Gastroesophageal sphincter (tissue), 4 donors: ENCODE measurements at regions not wholly inside any gene's neighbourhood (a gene's known extent, or its start where the extent isn't known, plus 50 kb on each side); places are given as distances from the start of the nearest gene placed in this dataset.

Experiments used
- ATAC-seq: fragments of 150-250 bp; one replicate; pipeline ENCODE4 v1.9.1; 2016; ENCODE audit warnings: mild to moderate bottlenecking, moderate library complexity
- H3K27ac ChIP-seq, 4 donors: fragments of 200-600 bp; sonication (generic) in 3 of 4; 1 replicate in 3 of 4; 2 replicates in 1 of 4; pipeline ENCODE4 v1.5.1; 2016 to 2019
- H3K27me3 ChIP-seq: fragments of 200-600 bp; sonication (generic); one replicate; pipeline ENCODE4 v1.5.1; 2019
- H3K36me3 ChIP-seq, 2 donors: fragments of 200-600 bp; sonication (generic); one replicate each; pipeline ENCODE4 v1.5.1; 2019; ENCODE audit warnings: control low read depth in 1 of 2
- H3K4me1 ChIP-seq, 3 donors: fragments of 200-600 bp; sonication (generic); 1 replicate in 2 of 3; 2 replicates in 1 of 3; pipeline ENCODE4 v1.5.1; 2016 to 2019; ENCODE audit warnings: control low read depth in 2 of 3
- H3K4me3 ChIP-seq, 2 donors: fragments of 200-600 bp; sonication (generic); one replicate each; pipeline ENCODE4 v1.5.1; 2019; ENCODE audit warnings: mild to moderate bottlenecking in 1 of 2, moderate library complexity in 1 of 2
- H3K9me3 ChIP-seq, 3 donors: fragments of 200-600 bp; sonication (generic); one replicate each; pipeline ENCODE4 v1.5.1; 2017 to 2019; ENCODE audit warnings: control low read depth in 2 of 3
- CTCF ChIP-seq, 4 experiments: fragments of 200-600 bp in 2 of 4; fragments of 450-650 bp in 2 of 4; sonication (generic) in 1 of 4; IDR thresholded peaks; one replicate each; pipeline ENCODE4 v1.5.1; 2017 to 2019; ENCODE audit warnings: antibody characterized with exemption in 4 of 4, mild to moderate bottlenecking in 2 of 4, moderate library complexity in 2 of 4
- EP300 ChIP-seq: sonication (generic); formaldehyde crosslinking; IDR thresholded peaks from one replicate; pipeline ENCODE4 v1.6.1; 2017; ENCODE audit warnings: antibody characterized with exemption, mild to moderate bottlenecking
- POLR2A ChIP-seq, 2 donors: fragments of 450-650 bp; IDR thresholded peaks; one replicate each; pipeline ENCODE4 v1.6.1; 2017; ENCODE audit warnings: antibody characterized with exemption in 2 of 2, mild to moderate bottlenecking in 2 of 2, moderate library complexity in 1 of 2
- POLR2AphosphoS5 ChIP-seq: sonication (generic); formaldehyde crosslinking; IDR thresholded peaks from one replicate; pipeline ENCODE4 v1.6.1; 2017; ENCODE audit warnings: antibody characterized with exemption
- WGBS, 2 donors: methylation state at CpG; one replicate each; pipeline ENCODE4 v1.1.5; 2018; ENCODE audit warnings: low coverage in 1 of 2; 5-methylcytosine and 5-hydroxymethylcytosine counted together

DNA sequence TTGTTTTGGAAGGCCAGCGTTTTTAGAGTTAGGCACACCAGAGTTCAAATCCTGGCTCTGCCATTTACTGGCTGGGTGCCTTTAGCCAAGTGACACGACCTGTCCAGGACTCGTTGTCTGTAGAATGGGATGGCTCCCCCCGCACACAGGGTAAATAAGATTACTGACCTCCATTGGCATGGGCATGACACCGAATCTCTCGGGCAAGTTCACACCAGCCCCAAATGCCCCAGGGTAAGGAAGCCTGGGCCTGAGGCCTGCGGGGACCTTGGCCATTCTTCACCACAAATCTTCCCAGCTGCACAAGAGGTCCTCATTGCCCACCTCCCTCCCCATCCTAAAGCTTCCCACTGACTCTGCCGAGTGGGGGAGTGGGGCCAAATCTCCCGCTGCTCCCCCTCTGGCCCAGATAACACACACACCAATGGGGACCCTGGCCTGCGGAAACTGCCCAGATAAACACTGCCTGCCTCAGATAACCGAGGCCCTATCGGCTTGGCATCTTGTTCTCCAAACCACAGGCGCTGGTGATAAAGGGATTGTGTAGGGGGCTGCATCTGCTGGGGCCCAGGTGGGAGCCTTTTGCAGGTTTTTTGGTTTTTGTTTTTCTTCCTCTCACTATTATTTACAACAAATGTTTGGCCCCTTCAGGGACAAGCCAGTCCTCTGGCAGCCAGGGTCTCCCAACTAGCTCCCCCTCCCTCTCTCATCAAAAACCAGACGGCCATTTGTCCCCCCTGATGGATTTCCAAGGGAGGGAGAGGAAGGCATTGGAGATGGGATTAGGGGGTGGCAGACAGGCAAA, 75.0 kb upstream of the LHX1 start:
- H3K4me3 ChIP-seq, result no peak overlapping the region
- TF ChIP-seq POLR2AphosphoS5 (no peak), POLR2A (IDR thresholded peaks at IDR 0.05) (no peak), CTCF (IDR thresholded peaks at IDR 0.05) (no peak), EP300 (no peak)
- ATAC-seq, result no peak
- peaks cover 73% of the 10 kb centered on the region for H3K27me3 ChIP-seq
- H3K36me3 ChIP-seq, result no peaks in the 10 kb centered on the region
- 40 to 70% methylated on average over 1 to 3 of the region's 14 CpGs for WGBS, 2 donors
- no peaks in the 10 kb centered on the region for H3K4me1 ChIP-seq
- H3K9me3 ChIP-seq, result no peaks in the 10 kb centered on the region
- H3K27ac ChIP-seq, result no peak overlapping the region

- TF ChIP-seq POLR2AphosphoS5 (no peak), POLR2A (IDR thresholded peaks at IDR 0.05) (no peak), EP300 (no peak), CTCF (IDR thresholded peaks at IDR 0.05) (no peak)
- peaks cover 71% of the 10 kb centered on the region for H3K27me3 ChIP-seq
- 80% methylated on average over 1 of the region's 6 CpGs; no CpG with 5 or more reads in 1 of the 2 donors for WGBS, 2 donors
Measured at GRCh38 chr17:36863131-36863530, 74.1 kb upstream of the LHX1 start.

DNA sequence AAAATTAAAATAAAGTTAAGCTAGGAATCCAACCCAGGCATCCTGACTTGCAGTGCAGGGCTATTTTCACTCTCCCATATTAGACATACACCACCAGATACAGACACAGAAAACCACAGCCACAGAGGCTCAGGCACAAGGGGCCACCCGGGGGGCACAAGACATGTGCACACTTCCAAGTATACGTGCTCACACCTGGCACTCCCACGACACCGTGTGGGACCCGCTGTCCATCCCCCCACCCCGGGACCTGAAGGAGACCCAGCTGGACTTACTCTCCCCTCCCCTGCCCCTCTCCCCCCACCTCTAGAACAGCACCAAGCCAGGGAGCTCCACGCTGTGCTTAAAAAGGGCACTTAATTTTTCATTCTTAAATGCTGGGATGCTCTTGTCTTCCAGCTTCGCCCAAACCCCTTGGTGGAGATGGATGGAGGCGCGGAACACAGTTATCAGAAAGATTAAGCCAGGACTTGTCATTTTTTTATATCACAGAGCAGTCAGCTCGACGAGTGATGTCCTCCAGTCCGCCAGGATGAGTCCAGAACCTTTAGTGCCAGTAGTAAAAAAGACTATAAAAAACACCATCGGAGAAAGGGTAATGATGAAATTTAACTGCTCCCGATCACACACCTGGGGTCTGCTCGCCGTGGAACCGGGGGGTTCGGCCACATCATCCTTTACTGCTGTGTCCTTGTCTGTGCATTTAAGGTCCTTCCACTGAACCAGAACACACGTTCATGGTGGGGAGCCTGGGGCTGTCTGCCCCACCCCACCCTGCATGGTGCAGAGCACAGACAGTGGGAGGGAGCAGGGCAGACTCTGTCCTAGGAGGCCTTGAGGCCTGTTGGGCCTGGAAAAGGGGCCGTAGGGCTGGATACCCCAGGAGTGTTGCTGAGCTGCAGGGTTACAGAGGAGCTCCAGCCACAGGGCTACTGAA, 73.3 kb upstream of the LHX1 start:
- Histone ChIP-seq H3K27me3 (peaks cover 67% of the 10 kb centered on the region), H3K27ac (no peak overlapping the region), H3K4me1 (no peaks in the 10 kb centered on the region), H3K9me3 (no peaks in the 10 kb centered on the region), H3K4me3 (no peak overlapping the region), H3K36me3 (no peaks in the 10 kb centered on the region)
- no peak for ATAC-seq
- 60% methylated on average over 12 of the region's 21 CpGs; no CpG with 5 or more reads in 1 of the 2 donors for WGBS, 2 donors
- TF ChIP-seq POLR2AphosphoS5, result no peak
- no peak for TF ChIP-seq POLR2A (IDR thresholded peaks at IDR 0.05)
- TF ChIP-seq CTCF (IDR thresholded peaks at IDR 0.05), result no peak
- TF ChIP-seq EP300, result no peak

More at GRCh38 chr17:36863131-36863530, 74.1 kb upstream of the LHX1 start:
- Histone ChIP-seq H3K9me3 (no peaks in the 10 kb centered on the region), H3K4me3 (no peak overlapping the region), H3K36me3 (no peaks in the 10 kb centered on the region), H3K27ac (no peak overlapping the region), H3K4me1 (no peaks in the 10 kb centered on the region)
- no peak for ATAC-seq

DNA sequence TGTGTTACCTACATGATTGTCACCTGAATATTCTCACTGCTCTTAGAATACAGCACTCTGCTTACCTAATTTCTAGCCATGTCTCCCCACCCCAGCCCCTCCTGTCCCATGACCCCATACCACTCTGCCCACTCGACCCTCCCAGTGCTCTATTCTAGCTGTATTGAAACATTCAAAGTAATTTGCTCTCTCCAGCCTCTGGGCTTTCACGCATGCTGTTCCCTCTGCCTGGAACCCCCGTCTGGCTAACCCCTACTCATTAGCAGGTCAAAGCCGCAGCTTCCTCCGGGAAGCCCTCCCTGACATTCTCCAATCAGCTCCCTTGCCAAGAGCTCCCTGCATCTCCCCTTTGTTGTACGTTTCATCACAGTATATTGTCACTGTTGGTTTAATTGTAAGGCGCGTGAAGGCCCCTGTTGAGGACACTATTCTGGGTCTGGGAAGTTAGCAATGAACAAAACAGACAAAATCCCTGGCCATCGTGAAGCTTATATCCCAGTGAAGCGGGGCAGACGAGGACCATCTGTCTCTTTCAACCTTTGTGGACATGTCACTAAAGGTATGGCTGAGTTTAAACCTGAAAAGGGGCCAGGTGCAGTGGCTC, 72.3 kb upstream of the LHX1 start:
- no peak for TF ChIP-seq CTCF (IDR thresholded peaks at IDR 0.05)
- no peak for TF ChIP-seq POLR2AphosphoS5
- TF ChIP-seq EP300, result no peak
- no peak for TF ChIP-seq POLR2A (IDR thresholded peaks at IDR 0.05)

More for the DNA sequence above, 72.3 kb upstream of the LHX1 start:
- Histone ChIP-seq H3K4me1 (no peaks in the 10 kb centered on the region), H3K27ac (no peak overlapping the region), H3K27me3 (peaks cover 69% of the 10 kb centered on the region), H3K4me3 (no peak overlapping the region), H3K36me3 (no peaks in the 10 kb centered on the region), H3K9me3 (no peaks in the 10 kb centered on the region)
- 41 to 52% methylated on average over 7 to 10 of the region's 11 CpGs for WGBS, 2 donors
- no peak for ATAC-seq
